ENCODE measurements at regions not wholly inside any gene's neighbourhood (a gene's known extent, or its start where the extent isn't known, plus 50 kb on each side); places are given as distances from the start of the nearest gene placed in this dataset.

DNA sequence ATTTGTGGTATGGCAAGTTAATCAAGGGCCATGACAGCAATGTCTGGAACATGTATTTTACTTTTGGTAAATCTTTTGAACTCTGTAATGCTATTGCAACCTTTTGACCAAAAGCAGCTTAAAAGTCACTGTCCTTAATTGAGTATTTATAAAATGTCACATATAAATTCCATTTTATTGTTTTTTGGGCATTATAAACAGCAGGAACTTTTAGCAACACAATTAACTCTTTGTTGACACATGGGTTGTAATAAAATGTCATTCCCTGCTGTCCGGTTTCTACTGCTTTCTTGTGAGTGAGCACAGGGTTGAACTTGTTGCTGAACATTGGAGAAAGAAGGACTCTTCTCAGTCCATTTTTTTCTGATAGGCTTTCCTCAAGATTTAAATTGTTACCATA, 1923.1 kb downstream of the PCDH9 start:
- TF ChIP-seq L3MBTL2 (conservative IDR thresholded peaks at IDR 0.05): no peak
- no peak for TF ChIP-seq SP1 (IDR thresholded peaks at IDR 0.05)
- no peak for TF ChIP-seq SUZ12 (IDR thresholded peaks at IDR 0.05)
- no peak for TF ChIP-seq FOXM1 (IDR thresholded peaks at IDR 0.05; ENCODE audit: borderline replicate concordance)
- no peak for TF ChIP-seq ELF4 (IDR thresholded peaks at IDR 0.05)
- TF ChIP-seq FOXK2 (IDR thresholded peaks at IDR 0.05): no peak
- no peak for TF ChIP-seq ZNF384 (IDR thresholded peaks at IDR 0.05)
- TF ChIP-seq LEF1 (IDR thresholded peaks at IDR 0.05; ENCODE audit: borderline replicate concordance): no peak
- TF ChIP-seq FOXA1 (IDR thresholded peaks at IDR 0.05): peak; percentile 58; the same call in 1 of the 2 replicates
- TF ChIP-seq BHLHE40 (IDR thresholded peaks at IDR 0.05; ENCODE audit: borderline replicate concordance): no peak
- TF ChIP-seq, protein P1, sequence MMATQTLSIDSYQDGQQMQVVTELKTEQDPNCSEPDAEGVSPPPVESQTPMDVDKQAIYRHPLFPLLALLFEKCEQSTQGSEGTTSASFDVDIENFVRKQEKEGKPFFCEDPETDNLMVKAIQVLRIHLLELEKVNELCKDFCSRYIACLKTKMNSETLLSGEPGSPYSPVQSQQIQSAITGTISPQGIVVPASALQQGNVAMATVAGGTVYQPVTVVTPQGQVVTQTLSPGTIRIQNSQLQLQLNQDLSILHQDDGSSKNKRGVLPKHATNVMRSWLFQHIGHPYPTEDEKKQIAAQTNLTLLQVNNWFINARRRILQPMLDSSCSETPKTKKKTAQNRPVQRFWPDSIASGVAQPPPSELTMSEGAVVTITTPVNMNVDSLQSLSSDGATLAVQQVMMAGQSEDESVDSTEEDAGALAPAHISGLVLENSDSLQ (IDR thresholded peaks at IDR 0.05): peak; percentile 87
- no peak for TF ChIP-seq HDGF (IDR thresholded peaks at IDR 0.05; ENCODE audit: borderline replicate concordance)
- TF ChIP-seq TARDBP (IDR thresholded peaks at IDR 0.05): no peak

Data from HEK293T (cell line).